IPS-NIHi11 (cell line): ENCODE measurements at regions not wholly inside any gene's neighbourhood (a gene's known extent, or its start where the extent isn't known, plus 50 kb on each side); places are given as distances from the start of the nearest gene placed in this dataset.

Experiments used
- DNase-seq: peaks from one replicate; pipeline ENCODE4 v3.0.0; 2012; ENCODE audit warnings: mixed read lengths, low spot score

- no peak for DNase-seq
Measured at GRCh38 chr20:51156041-51156982, 133.4 kb upstream of the KCNG1 start.

GRCh38 chr20:51154708-51155690 lies 132.1 kb upstream of the KCNG1 start:
- DNase-seq: no peak

GRCh38 chr20:51153867-51154707 lies 131.2 kb upstream of the KCNG1 start:
- no peak for DNase-seq

DNA sequence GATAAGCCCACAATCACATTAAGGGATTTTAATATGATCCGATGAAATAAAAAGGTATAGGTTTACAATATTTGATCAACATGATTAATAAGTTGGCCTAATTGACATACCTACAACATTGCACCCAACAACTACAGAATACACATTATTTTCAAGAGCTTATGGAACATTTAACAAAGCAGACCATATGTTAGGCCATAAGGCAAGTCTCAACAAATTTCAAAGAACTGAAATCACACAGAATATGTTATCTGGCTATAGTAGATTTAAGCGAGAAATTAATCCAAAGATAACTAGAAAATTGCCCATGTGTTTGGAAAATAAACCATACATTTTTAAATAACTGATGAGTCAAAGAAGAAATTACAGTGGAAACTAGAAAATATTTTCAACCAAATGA lies 126.0 kb upstream of the KCNG1 start:
- no peak for DNase-seq

- no peak for DNase-seq
Measured at GRCh38 chr20:51144476-51144875, 121.6 kb upstream of the KCNG1 start.

DNA sequence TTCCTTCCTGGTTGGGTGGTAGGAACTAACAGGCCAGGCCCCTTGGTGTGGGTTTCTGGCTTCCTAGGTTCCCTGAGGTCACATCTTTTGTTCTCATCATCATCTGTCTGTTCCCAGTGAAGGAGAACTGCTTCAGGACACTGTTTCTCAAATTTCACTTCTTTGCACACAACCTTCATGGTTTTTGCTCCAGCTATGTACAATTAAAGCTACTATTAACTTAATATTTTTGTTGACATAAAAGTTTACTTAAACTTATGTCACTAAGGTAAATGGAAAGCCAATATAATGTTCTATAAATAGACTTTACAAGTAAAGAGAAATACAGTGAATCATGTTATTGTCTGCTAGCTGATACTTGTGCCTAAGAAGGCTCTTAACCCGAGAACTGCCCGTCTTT lies 120.7 kb upstream of the KCNG1 start:
- DNase-seq: no peak

DNA sequence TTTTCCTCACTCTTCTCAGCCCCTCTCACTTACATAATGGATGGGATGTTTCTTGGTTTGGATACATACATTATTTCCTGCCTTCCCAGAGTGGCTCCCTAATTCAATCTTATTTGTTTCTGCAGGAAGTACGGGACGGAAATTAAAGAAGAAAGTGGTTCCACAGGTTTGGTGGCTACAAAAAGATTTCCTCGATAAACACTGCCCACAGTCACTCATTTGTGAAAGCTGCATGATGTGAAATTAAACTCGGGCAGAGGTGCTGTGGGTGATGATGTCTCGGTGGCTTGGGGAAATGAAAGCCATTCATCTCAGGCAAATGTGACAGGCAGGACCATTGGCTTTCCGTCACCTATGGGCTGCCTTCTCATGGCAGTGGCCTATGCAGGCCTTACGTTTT lies 119.5 kb upstream of the KCNG1 start:
- DNase-seq: no peak

- no peak for DNase-seq
Measured at GRCh38 chr20:51140671-51141070, 117.8 kb upstream of the KCNG1 start.

GRCh38 chr20:51139891-51140290 lies 117.0 kb upstream of the KCNG1 start:
- no peak for DNase-seq

DNA sequence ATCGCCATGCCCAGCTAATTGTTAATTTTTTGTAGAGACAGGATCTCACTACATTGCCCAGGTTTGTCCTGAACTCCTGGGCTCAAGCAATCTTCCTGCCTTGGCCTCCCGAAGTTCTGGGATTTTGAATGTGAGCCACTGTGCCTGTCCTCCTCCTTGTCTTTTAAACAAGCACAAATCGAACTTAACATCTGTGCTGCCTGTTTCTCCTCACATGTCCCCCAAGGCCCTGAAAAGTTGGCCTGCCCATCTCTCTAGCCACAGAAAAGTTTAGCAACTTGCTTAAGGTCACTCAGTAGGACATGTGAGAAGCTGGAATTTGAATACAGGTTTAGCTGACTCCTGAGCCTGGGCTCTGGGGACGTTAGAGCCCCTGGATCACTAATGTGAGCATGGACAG lies 115.7 kb upstream of the KCNG1 start:
- no peak for DNase-seq

- no peak for DNase-seq
Measured at GRCh38 chr20:51137461-51137860, 114.6 kb upstream of the KCNG1 start.

DNA sequence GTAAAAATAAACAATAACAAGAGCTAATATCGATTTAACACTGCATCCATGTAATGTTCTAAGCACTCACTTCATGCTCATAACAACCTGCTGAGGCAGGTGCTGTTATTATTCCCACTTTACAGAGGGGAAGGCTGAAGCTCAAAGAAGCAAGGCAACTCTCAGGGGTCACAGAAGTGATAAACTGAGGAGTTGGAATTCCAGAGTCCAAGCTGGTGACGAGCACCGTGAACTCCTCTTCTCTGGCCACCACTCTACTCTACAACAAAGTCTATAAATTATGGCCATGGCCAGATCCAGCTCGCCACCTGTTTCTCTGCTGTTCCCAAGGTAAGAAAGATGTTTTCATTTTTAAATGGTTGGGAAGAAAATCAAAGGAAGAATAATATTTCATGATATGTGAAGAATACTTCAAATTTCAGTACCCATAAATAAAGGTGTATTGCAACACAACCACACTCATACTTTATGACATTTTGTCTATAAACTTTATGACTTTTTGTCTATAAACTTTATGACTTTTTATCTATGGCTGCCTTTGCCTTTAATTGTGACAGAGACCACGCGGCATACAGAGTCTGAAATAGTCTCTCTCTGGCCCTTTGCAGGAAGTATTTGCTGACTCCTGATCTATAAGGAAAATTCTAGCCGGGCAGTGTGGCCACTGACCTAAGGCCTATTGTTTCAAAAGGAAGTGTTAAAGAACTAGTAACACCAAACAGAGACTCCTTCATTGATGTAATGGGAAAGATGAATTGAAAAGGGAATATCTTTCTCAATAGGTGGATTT lies 113.2 kb upstream of the KCNG1 start:
- DNase-seq: no peak

DNA sequence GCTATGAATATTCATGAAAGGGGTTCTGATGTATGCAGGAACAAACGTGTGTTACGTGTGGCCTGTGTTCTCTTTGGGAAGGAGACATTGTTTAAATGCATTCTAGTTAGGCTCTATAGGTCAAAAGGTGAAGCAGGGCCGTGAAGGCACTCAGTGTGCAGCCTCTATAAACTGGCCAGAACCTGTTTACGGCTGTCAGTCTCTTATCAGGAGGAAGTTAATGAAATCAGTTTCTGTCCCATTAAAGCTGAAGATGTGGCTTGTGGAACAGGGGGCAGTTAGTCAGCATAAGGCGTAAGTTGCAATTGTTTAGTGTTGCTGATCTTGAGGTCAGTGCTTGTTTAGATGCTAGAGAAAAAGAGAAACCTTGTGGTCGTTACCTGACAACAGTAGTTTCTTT lies 111.5 kb upstream of the KCNG1 start:
- DNase-seq: no peak

DNA sequence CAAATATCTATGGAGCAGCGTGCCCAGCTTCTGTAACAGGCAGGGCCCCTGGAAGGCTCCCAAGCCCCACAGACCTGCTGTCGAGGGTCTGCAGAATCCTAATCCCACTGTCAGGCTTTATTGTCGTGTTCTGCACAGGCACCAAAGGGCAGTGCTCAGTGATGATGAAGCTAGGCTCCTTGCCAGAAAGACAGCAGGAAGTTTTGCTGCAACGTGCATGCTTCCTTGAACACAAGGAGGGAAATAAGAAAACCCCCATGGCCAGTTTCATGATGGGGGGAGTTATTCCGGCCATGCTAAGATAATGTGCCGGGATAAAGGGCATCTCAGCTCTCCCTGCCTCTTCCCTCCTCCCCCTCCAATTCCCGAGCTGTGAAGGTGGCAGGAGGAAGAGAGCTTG lies 109.4 kb upstream of the KCNG1 start:
- no peak for DNase-seq

GRCh38 chr20:51131811-51132210 lies 108.9 kb upstream of the KCNG1 start:
- no peak for DNase-seq

DNA sequence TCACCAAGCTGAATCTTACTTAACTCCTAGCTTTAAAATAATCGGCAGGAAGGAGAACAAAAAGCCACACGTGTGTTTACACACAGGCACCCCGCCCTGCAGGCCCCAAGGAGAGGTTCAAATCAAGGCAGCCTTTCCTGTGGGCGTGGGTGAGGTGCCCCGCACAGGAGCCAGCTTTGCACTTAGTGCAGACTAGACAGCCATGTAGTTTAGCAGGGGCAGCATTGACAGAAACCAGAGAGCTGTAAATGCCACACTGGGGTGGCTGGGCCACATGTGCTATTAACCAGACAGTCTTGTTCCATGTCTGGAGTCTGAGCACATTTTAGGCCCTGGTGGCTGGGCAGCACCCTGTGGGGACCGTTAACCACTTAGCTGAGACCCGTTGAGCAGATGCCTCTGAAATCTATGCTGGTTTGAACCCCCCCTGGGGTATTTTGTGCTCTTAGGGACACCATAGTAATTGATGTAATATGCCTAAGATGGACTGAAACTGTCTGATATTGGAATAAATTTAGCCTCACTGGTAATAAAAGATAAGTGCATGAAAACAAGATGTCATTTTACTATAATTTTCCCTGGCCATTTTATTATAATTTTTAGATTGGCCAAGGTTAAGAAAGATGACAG lies 106.4 kb upstream of the KCNG1 start:
- no peak for DNase-seq

- no peak for DNase-seq
Measured at GRCh38 chr20:51128198-51128597, 105.3 kb upstream of the KCNG1 start.

DNA sequence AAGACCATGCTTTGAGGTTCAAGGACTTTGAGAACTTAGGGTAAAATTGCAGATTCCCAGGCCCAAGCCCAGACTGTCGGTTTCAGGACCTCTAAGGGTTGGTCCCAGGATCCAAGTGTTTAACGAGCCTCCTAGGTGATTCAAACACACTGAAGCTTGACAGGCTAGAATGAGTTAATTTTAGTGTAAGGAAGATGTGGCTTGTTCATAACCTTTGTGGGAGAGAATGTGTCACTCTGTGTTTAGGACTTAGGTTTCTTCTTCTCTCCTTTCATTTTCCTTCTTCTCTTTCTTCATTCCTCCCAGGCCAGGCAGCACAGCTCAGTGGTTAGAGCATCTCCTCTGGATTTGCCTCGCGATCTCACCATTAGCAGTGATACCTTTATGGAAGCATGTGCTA lies 104.8 kb upstream of the KCNG1 start:
- no peak for DNase-seq

- no peak for DNase-seq
Measured at GRCh38 chr20:51126337-51126736, 103.4 kb upstream of the KCNG1 start.

GRCh38 chr20:51125780-51126179 lies 102.9 kb upstream of the KCNG1 start:
- no peak for DNase-seq

GRCh38 chr20:51125105-51125504 lies 102.2 kb upstream of the KCNG1 start:
- DNase-seq: no peak
